ENCODE measurements at regions not wholly inside any gene's neighbourhood (a gene's known extent, or its start where the extent isn't known, plus 50 kb on each side); places are given as distances from the start of the nearest gene placed in this dataset.
"Not testable (repeated sequence)": the region's sequence is repeated elsewhere in the genome, so short reads cannot be mapped to it uniquely, and the experiment has no call there.

DNA sequence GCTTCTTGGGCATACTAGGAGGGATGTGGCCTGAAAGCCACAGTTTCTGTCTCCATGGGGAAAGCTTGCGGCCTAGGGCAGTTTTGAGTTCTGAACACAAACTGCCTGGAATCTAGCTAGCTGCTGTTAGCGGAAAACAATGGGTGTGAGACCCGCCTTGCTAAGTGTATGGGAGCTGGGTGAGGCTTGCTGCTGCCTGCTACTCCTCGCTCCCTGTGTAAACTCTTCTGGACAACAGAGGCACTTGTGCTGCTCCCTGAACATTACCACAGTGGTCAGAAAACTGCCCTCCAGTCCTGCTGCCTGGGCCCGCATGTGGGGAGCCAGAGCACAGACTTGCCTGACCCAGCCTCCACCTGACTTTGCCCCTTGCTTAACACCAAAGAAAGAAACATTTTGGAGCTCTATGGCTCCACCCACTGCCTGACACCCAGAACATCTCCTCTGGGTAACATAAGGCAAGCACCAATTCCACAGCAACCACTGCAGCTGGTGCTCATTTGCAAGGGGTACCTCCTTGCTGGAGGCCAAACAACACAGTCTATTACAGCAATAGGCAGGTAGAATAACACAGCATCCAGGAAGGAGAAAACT lies 766.3 kb upstream of the RAG2 start:
- DNase-seq: no peak

GRCh38 chr11:37353192-37353591 lies 755.2 kb upstream of the RAG2 start:
- DNase-seq: no peak

GRCh38 chr11:37352485-37352884 lies 754.4 kb upstream of the RAG2 start:
- DNase-seq: no peak

GRCh38 chr11:37343290-37343689 lies 745.3 kb upstream of the RAG2 start:
- no peak for DNase-seq

DNA sequence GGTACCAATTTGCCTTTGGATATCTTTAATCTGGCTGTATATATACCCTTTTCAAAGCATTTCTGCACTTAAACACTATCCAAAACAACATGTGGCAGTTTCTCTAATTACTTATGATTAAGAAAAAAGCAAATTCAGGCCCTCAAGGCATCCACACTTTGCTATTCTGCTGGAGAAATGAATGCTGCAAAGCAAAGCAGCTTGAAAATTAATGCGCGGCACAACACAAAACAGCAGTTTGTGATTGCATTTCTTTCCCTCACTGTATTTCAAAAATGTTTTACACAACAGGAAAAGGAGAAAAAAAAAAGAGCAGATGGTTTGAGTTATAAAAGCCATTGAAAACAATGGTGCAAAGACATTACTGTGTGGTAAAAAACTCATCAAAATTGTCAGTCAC lies 738.4 kb upstream of the RAG2 start:
- DNase-seq: no peak

- no peak for DNase-seq
Observed at GRCh38 chr11:37333345-37333744, 735.3 kb upstream of the RAG2 start.

- DNase-seq: no peak
Observed at GRCh38 chr11:37323843-37324242, 725.8 kb upstream of the RAG2 start.

DNA sequence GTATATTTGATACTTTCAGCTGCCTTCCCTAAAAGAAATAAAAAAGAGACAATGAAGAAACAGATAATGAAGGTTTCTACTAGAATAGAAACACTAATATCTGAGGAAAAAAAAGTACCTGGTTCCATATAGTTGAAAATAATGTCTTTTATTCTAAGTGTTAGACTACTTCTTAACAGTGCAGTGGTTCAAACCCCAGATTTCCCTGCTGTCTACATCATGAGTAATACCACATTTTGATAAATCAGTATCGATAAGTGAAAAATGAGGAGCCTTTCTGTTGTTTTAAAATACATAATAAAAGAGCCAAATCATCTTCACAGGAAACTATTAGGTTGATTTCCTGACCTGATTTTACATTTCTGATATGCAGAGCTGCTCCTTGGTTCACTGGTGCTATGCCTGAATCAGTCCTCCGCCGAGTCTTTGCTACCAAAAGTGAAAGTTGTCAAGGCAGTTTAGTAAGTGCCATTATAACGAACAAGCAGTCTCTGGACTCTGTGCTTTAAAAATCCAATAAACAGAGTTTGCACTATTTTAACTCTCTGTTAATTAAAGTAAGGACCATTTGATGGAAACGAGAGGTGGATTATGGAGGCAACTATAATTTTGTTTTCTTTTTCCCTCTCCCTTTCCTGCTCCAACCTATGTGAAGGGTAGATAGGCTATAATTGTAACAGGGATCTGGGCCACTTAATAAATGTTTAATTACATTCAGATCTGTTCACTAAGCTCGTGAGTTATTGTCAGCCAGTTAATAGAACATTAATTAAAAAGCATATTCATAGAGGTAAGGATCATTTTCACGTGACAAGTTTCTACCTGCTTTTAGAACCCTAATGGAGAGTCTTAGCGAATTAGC lies 724.5 kb upstream of the RAG2 start:
- DNase-seq: no peak

- DNase-seq: no peak
Observed at GRCh38 chr11:37320921-37321320, 722.9 kb upstream of the RAG2 start.

- no peak for DNase-seq
Observed at GRCh38 chr11:37317803-37318202, 719.8 kb upstream of the RAG2 start.

- no peak for DNase-seq
Observed at GRCh38 chr11:37313266-37313665, 715.2 kb upstream of the RAG2 start.

- no peak for DNase-seq
Observed at GRCh38 chr11:37306563-37306962, 708.5 kb upstream of the RAG2 start.

GRCh38 chr11:37301405-37301804 lies 703.4 kb upstream of the RAG2 start:
- not testable (repeated sequence) for DNase-seq

DNA sequence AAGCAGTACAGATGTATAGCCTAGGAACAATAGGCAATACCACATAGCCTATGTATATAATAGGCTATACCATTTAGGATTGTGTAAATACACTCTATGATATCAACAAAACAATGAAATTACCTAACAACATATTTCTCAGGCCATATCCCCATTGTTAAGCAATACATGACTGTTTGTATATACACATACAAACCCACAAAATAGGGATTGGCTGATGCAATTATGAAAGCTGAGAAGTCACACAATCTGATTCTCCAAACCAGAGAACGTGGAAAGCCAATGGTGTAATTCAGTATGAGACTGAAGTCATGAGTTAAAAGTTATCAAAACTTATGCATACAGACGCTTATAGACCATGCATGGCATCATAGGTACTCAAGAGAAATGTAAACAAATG lies 700.1 kb upstream of the RAG2 start:
- DNase-seq: no peak

- DNase-seq: no peak
Observed at GRCh38 chr11:37286890-37287289, 688.9 kb upstream of the RAG2 start.

GRCh38 chr11:37282367-37282766 lies 684.3 kb upstream of the RAG2 start:
- DNase-seq: no peak

DNA sequence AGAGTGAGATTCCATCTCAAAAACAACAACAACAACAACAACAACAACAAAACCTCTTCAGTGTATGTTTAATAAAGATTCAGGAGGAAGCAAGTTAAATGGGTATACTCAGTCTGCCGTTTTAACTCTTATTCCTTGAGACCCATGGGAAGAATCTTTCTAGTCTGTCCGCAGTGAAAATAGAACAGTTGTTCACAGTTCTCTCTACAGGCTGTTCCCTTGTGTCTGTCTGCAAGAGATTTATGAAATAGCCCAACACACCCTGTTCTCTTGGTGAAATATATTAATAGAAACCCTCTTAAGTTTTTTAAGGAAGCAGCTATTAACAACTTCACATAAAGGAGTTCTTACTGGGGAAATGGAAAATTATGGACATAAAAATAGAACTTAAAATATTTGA lies 682.2 kb upstream of the RAG2 start:
- DNase-seq: peak in 1 of 58 donors; percentile 1

- no peak for DNase-seq
Observed at GRCh38 chr11:37277896-37278465, 679.9 kb upstream of the RAG2 start.

DNA sequence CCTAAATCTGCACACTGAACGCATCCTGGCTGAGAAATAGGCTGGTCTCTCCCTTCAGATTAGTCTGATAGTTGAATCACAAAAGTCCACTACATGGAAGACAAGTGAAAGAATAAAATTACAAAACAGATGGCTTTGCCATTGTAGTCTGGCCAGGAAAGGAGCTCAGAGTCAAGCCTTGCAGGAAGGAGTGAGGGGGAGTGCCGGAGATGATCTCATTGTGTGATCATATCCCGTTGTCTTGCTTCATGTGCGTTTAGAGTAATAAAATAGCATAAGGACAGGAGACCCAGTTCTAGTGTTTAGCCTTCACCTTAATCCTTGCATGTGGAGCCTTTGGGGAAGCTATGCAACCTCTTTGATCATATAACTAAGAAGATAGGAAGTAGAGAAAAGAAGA lies 666.7 kb upstream of the RAG2 start:
- DNase-seq: no peak

DNA sequence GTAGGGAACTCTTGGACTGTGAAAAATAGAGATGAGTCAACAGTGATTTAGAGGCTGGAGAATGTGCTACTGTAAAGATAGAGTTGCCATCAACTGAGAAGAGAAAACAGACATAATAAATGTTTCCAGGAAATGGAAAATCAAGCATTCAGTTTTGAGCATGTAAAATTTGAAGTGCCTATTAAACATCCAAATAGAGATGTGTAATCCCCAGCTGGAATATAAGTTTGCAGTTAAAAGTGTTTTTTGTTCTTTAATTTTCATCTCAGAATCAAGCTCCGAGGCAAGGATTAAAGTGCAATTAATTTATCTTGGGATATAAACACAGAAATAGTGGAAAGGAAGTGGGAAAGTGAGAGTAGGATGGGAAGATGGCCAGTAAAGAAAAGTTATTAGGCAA lies 666.0 kb upstream of the RAG2 start:
- no peak for DNase-seq

- DNase-seq: not testable (repeated sequence)
Observed at GRCh38 chr11:37263467-37263866, 665.4 kb upstream of the RAG2 start.

DNA sequence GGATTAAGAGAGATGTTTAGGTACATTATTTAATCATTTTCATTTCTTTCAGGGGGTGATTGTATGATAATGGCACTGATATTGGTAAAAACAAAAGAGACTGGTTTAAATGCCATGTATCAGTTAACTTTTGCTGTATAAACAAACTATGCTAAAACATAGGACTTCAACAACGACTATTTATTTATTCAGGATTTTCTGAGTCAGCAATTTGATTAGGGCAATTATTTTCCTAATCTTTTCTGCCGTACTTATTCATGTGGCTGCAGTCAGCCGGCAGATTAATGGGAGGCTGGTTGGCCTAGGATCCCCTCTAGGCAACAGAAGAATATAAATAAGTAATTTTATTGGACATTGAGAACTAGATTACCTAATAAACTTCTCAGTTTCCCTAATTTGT lies 661.7 kb upstream of the RAG2 start:
- no peak for DNase-seq

- no peak for DNase-seq
Observed at GRCh38 chr11:37248145-37248544, 650.1 kb upstream of the RAG2 start.

Measured in anterior cingulate cortex (tissue), 58 donors.